Stomach (tissue), 8 donors: ENCODE measurements at regions not wholly inside any gene's neighbourhood (a gene's known extent, or its start where the extent isn't known, plus 50 kb on each side); places are given as distances from the start of the nearest gene placed in this dataset.

Source experiments
- DNase-seq, 2 donors: peaks; one replicate each; pipeline versions ENCODE4 v3.0.0 to v3.0.0-alpha.2; 2013 to 2019
- H3K27ac ChIP-seq, 5 donors: fragments of 200-600 bp in 4 of 5; sonication (generic) in 4 of 5; one replicate each; pipeline ENCODE4 v1.5.1; 2013 to 2019; ENCODE audit warnings: mild to moderate bottlenecking in 1 of 5, moderate library complexity in 1 of 5
- H3K27me3 ChIP-seq, 3 donors: fragments of 200-600 bp; sonication (generic); one replicate each; pipeline ENCODE4 v1.5.1; 2017 to 2019; ENCODE audit warnings: mixed run types in 1 of 3
- H3K36me3 ChIP-seq, 4 donors: fragments of 200-600 bp; sonication (generic); 1 replicate in 3 of 4; 2 replicates in 1 of 4; pipeline ENCODE4 v1.5.1; 2016 to 2019
- H3K4me1 ChIP-seq, 4 donors: fragments of 200-600 bp; sonication (generic); one replicate each; pipeline ENCODE4 v1.5.1; 2016 to 2019
- H3K4me3 ChIP-seq, 4 donors: fragments of 200-600 bp; sonication (generic) in 3 of 4; one replicate each; pipeline ENCODE4 v1.5.1; 2016 to 2019; ENCODE audit warnings: mild to moderate bottlenecking in 1 of 4
- H3K9me3 ChIP-seq, 4 donors: fragments of 200-600 bp; sonication (generic); one replicate each; pipeline ENCODE4 v1.5.1; 2016 to 2019
- EP300 ChIP-seq: sonication (generic); formaldehyde crosslinking; IDR thresholded peaks from one replicate; pipeline ENCODE4 v1.6.1; 2017; ENCODE audit warnings: antibody characterized with exemption
- POLR2A ChIP-seq, 4 donors: fragments of 450-650 bp; IDR thresholded peaks; one replicate each; pipeline ENCODE4 v1.6.1; 2016; ENCODE audit warnings: antibody characterized with exemption in 4 of 4, control low read depth in 2 of 4, mild to moderate bottlenecking in 1 of 4, moderate library complexity in 1 of 4
- POLR2AphosphoS5 ChIP-seq, 3 donors: sonication (generic); formaldehyde crosslinking; IDR thresholded peaks; one replicate each; pipeline ENCODE4 v1.6.1; 2016; ENCODE audit warnings: antibody characterized with exemption in 3 of 3
- WGBS, 5 donors: extraction: QIAGEN DNeasy Blood & Tissue Kit in 3 of 5; methylation state at CpG; one replicate each; pipeline versions ENCODE4 v1.1.5 to v1.1.7; 2013 to 2018; 5-methylcytosine and 5-hydroxymethylcytosine counted together
- intact Hi-C: fragments of 100-400 bp; cut with DNase I; formaldehyde crosslinking; loops from one replicate; pipeline ENCODE4 v1.15.1; 2023; ENCODE audit warnings: low total_unique reads
- TF ChIP-seq, protein P1 (sequence below), 7 experiments: fragments of 450-650 bp in 4 of 7; fragments of 200-600 bp in 3 of 7; sonication (generic) in 3 of 7; IDR thresholded peaks; one replicate each; pipeline ENCODE4 v1.5.1; 2016 to 2019; ENCODE audit warnings: antibody characterized with exemption in 7 of 7, control low read depth in 2 of 7, mild to moderate bottlenecking in 1 of 7
- donor health status: healthy with polysubstance abuse.
- donor health status: Bipolar disorder and iron deficiency.
- donor health status: healthy.

DNA sequence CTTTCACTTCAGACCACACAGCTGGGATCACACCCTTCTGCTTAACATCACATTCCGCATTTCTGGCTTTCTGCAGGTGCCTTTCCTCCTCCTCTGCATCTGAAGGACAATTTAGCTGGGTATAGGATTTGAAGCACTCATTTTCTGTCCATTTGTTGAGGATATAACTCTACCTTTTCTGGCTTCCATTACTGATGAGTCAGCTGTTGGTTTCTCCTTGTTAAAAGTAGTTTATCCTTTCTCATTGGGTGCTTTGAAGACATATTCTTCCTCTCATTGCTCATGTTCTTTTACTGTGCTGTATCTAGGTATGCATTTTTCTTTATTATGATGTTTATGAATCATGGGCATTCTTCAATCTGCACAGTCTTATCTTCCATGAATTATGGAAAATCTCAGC is 199.3 kb upstream of the SOX1 start:
- TF ChIP-seq POLR2AphosphoS5 (IDR thresholded peaks at IDR 0.05) (no peak), POLR2A (IDR thresholded peaks at IDR 0.05) (no peak), EP300 (no peak)
- TF ChIP-seq, protein P1, sequence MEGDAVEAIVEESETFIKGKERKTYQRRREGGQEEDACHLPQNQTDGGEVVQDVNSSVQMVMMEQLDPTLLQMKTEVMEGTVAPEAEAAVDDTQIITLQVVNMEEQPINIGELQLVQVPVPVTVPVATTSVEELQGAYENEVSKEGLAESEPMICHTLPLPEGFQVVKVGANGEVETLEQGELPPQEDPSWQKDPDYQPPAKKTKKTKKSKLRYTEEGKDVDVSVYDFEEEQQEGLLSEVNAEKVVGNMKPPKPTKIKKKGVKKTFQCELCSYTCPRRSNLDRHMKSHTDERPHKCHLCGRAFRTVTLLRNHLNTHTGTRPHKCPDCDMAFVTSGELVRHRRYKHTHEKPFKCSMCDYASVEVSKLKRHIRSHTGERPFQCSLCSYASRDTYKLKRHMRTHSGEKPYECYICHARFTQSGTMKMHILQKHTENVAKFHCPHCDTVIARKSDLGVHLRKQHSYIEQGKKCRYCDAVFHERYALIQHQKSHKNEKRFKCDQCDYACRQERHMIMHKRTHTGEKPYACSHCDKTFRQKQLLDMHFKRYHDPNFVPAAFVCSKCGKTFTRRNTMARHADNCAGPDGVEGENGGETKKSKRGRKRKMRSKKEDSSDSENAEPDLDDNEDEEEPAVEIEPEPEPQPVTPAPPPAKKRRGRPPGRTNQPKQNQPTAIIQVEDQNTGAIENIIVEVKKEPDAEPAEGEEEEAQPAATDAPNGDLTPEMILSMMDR (IDR thresholded peaks at IDR 0.05): no peak
- 85 to 93% (median 88%) methylated on average over 1 of the region's 1 CpG for WGBS, 5 donors
- intact Hi-C loops: no loop called here
- H3K27me3 ChIP-seq: peaks cover 0 to 8% (median 0%) of the 10 kb centered on the region in 3 donors
- no peaks in the 10 kb centered on the region for H3K4me1 ChIP-seq
- no peak for DNase-seq
- no peak overlapping the region for H3K4me3 ChIP-seq
- no peak overlapping the region for H3K27ac ChIP-seq
- H3K9me3 ChIP-seq: peaks cover 0 to 12% (median 2%) of the 10 kb centered on the region in 4 donors
- no peaks in the 10 kb centered on the region for H3K36me3 ChIP-seq

DNA sequence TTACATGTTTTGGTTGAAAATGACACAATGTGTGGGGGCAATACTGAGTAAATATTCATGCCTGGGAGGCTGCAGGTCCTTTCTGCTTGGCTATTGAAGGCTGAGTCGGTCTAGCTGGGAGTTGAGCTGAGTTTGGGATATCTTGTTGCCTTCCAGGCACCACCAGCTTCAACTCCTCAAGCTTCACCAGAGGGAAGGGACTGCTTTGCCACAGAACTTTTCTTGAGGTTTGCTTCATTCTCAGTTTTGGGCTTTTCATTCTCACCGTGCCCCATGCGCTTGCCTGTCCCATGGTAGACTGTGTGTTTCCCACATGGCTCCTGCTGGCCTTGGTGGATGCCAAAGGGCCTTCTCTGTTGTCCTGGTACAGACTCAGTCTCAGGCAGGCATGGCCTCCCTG is 198.2 kb upstream of the SOX1 start:
- Histone ChIP-seq H3K4me3 (no peak overlapping the region), H3K27me3 (peaks cover 0 to 14% (median 0%) of the 10 kb centered on the region in 3 donors), H3K9me3 (peaks cover 0 to 12% (median 2%) of the 10 kb centered on the region in 4 donors), H3K27ac (no peak overlapping the region), H3K36me3 (no peaks in the 10 kb centered on the region), H3K4me1 (no peaks in the 10 kb centered on the region)
- no peak for DNase-seq
- TF ChIP-seq POLR2AphosphoS5 (IDR thresholded peaks at IDR 0.05): no peak
- TF ChIP-seq, protein P1 (IDR thresholded peaks at IDR 0.05): no peak
- WGBS, 5 donors: 85 to 93% (median 91%) methylated on average over 3 of the region's 3 CpGs
- intact Hi-C loops: no loop called here

DNA sequence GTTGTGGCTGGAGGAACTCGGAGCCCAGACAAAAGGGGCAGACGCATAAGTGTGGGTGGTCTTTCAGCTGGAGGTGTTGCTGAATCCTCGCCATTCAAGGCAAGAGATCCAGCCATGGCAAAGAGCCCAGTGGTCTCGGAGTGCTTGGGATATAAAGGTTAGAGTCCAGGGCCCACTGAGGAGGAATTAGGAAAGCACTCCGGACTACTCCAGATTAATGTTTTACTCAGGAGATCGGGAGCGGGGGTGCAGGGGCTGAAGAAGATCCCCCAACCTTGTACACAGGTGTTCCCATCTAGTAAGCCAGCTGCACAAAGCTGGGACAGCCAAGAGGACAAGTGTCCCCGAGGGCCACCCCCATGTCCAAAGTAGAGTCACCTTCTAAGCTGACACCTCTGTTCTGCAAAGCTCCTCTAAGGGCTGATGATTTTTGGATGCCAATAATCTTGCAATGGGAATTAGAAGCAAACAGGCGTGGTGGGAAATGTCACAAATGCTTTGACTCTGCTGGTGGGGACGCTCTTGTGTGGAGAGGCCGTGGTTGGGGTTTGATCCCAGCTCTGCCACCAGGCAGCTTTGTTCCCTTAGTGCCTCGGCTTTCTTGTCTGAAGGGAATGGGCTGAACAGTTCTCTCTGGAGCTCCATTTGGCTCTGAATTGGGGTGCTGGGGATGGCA is 194.3 kb upstream of the SOX1 start:
- intact Hi-C loops: no loop called here
- peaks cover 0 to 12% (median 0%) of the 10 kb centered on the region in 4 donors for H3K9me3 ChIP-seq
- H3K4me3 ChIP-seq: no peak overlapping the region
- H3K36me3 ChIP-seq: no peaks in the 10 kb centered on the region
- H3K27me3 ChIP-seq: peaks cover 0 to 23% (median 0%) of the 10 kb centered on the region in 3 donors
- TF ChIP-seq, protein P1 (IDR thresholded peaks at IDR 0.05): no peak
- TF ChIP-seq POLR2A (IDR thresholded peaks at IDR 0.05) (no peak), EP300 (no peak), POLR2AphosphoS5 (IDR thresholded peaks at IDR 0.05) (no peak)
- no peak for DNase-seq
- H3K27ac ChIP-seq: no peak overlapping the region
- H3K4me1 ChIP-seq: no peaks in the 10 kb centered on the region
- WGBS, 5 donors: 81 to 89% (median 84%) methylated on average over 12 of the region's 12 CpGs

DNA sequence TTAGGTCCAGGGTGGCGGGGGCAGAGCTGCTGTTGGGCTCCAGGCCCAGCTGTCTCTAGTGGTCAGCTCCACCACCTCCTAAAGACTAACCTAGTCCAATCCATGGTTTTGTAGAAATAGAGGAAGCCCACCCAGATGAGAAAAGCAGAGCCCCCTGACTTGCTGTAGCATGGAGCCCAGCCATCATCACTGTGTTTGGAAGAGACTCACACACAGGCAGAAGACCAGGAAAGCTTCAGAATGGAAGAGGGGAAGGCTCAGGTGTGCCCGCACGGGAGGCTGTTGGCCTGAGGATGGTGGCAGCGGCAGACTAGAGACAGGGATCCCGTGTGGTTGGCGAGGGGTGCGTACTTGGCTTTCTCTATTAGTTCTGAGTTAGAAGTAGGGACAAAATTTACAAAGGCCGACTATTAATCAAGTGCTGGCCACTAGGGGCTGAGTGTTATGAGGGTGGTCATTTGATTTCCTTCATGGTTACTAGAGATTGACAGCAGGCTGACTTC is 193.2 kb upstream of the SOX1 start:
- intact Hi-C loops: no loop called here
- Histone ChIP-seq H3K36me3 (no peaks in the 10 kb centered on the region), H3K27me3 (peaks cover 0 to 23% (median 0%) of the 10 kb centered on the region in 3 donors), H3K27ac (no peak overlapping the region), H3K4me3 (no peak overlapping the region), H3K9me3 (peaks cover 0 to 4% (median 0%) of the 10 kb centered on the region in 4 donors), H3K4me1 (no peaks in the 10 kb centered on the region)
- 76 to 95% (median 93%) methylated on average over 8 of the region's 8 CpGs for WGBS, 5 donors
- no peak for DNase-seq
- TF ChIP-seq, protein P1 (IDR thresholded peaks at IDR 0.05): no peak
- TF ChIP-seq EP300: no peak
- no peak for TF ChIP-seq POLR2AphosphoS5 (IDR thresholded peaks at IDR 0.05)
- no peak for TF ChIP-seq POLR2A (IDR thresholded peaks at IDR 0.05)
